ENCODE measurements at regions not wholly inside any gene's neighbourhood (a gene's known extent, or its start where the extent isn't known, plus 50 kb on each side); places are given as distances from the start of the nearest gene placed in this dataset.

- no peak for TF ChIP-seq ZFX (IDR thresholded peaks at IDR 0.05; ENCODE audit: borderline replicate concordance)
- TF ChIP-seq, protein P1, sequence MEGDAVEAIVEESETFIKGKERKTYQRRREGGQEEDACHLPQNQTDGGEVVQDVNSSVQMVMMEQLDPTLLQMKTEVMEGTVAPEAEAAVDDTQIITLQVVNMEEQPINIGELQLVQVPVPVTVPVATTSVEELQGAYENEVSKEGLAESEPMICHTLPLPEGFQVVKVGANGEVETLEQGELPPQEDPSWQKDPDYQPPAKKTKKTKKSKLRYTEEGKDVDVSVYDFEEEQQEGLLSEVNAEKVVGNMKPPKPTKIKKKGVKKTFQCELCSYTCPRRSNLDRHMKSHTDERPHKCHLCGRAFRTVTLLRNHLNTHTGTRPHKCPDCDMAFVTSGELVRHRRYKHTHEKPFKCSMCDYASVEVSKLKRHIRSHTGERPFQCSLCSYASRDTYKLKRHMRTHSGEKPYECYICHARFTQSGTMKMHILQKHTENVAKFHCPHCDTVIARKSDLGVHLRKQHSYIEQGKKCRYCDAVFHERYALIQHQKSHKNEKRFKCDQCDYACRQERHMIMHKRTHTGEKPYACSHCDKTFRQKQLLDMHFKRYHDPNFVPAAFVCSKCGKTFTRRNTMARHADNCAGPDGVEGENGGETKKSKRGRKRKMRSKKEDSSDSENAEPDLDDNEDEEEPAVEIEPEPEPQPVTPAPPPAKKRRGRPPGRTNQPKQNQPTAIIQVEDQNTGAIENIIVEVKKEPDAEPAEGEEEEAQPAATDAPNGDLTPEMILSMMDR (IDR thresholded peaks at IDR 0.05): no peak
- no peak overlapping the region for H3K27ac ChIP-seq
Observed at GRCh38 chr22:22785316-22786065, 102.1 kb upstream of the IGLL5 start.

DNA sequence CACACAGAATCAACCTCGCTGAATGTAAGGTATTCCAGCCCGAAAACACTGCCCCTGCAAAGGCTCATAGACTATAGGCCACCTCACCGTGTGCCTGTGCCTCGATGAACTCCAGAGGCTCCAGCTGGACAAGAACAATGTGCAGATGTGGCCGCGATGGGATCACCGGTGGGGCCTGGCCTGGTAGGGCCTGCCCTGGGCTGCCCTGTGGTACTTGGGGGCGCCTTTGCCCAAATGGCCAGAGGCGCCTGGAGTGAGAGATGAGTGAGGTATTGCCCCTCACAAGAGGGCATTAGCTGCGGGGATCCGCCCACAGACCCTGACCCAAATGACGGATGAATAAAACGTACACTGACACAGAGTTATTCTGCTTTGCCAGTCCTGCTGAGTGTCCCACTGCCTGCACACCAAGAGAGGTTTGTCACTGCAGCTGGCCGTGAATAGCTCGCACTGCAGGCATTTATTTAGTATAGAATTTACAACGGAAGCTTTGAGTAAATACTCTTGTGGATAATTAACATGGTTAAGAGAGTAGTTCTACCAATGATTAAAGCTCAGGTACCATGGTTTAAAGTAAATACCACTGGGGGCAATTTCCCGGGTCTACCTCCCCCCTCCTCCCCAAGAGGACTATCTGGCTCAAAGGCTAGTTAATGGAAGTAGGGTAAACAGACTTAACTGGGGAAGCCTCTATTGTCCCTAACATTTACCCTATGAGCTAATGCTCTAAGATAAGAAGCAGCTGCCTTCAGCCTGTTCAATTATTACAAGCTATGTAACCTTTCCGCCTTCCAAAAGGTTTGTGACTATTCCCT is 101.1 kb upstream of the IGLL5 start:
- H3K27ac ChIP-seq: no peak overlapping the region
- no peak for TF ChIP-seq ZFX (IDR thresholded peaks at IDR 0.05; ENCODE audit: borderline replicate concordance)
- TF ChIP-seq, protein P1 (IDR thresholded peaks at IDR 0.05): no peak

GRCh38 chr22:22787151-22787550 is 100.5 kb upstream of the IGLL5 start:
- no peak overlapping the region for H3K27ac ChIP-seq
- no peak for TF ChIP-seq ZFX (IDR thresholded peaks at IDR 0.05; ENCODE audit: borderline replicate concordance)
- TF ChIP-seq, protein P1 (IDR thresholded peaks at IDR 0.05): no peak

DNA sequence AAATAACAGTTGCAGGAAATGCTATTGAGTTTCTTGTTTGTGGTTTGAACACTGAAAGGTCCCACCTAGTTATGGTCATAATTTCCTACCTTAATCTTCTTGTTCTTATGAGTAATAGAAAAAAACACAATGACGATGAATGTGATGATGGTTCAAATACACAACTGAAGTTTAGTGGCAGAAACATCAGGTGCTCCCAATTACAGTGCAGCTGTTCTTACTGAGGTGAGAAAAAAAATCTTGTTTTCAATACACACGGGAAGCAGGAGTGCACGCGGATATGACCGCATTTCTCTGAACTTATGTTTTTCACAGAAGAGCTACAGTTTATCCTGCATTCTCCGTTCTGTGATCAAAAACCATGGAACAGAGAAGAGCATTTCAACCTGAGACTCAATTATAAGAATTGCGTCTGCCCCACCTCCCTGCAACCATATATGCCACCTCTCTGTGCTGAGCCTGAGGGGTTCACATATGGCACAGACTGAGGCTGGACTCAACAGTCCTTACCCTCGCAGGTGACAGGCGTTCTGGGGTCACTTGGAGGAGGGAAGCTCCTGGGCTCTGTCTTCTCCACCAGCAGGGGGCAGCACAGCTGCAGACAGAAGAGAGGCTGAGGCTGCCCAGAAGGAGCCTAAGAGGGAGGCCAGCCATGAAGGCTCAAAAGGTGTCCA is 99.7 kb upstream of the IGLL5 start:
- no peak for TF ChIP-seq ZFX (IDR thresholded peaks at IDR 0.05; ENCODE audit: borderline replicate concordance)
- TF ChIP-seq, protein P1 (IDR thresholded peaks at IDR 0.05): peak; percentile 93
- no peak overlapping the region for H3K27ac ChIP-seq

GRCh38 chr22:22788460-22789037 is 99.1 kb upstream of the IGLL5 start:
- TF ChIP-seq, protein P1 (IDR thresholded peaks at IDR 0.05): peak; percentile 67
- no peak for TF ChIP-seq ZFX (IDR thresholded peaks at IDR 0.05; ENCODE audit: borderline replicate concordance)
- H3K27ac ChIP-seq: no peak overlapping the region

- TF ChIP-seq, protein P1 (IDR thresholded peaks at IDR 0.05): no peak
- TF ChIP-seq ZFX (IDR thresholded peaks at IDR 0.05; ENCODE audit: borderline replicate concordance): no peak
- no peak overlapping the region for H3K27ac ChIP-seq
Observed at GRCh38 chr22:22789233-22789921, 98.2 kb upstream of the IGLL5 start.
